CD4-positive, alpha-beta T cell treated with Interleukin-1 beta for 1 hour (primary cell): ENCODE measurements at regions not wholly inside any gene's neighbourhood (a gene's known extent, or its start where the extent isn't known, plus 50 kb on each side); places are given as distances from the start of the nearest gene placed in this dataset.

Experiments used
- DNase-seq, 2 donors: peaks; one replicate each; pipeline ENCODE4 v3.0.0-alpha.2; 2020 to 2022

DNA sequence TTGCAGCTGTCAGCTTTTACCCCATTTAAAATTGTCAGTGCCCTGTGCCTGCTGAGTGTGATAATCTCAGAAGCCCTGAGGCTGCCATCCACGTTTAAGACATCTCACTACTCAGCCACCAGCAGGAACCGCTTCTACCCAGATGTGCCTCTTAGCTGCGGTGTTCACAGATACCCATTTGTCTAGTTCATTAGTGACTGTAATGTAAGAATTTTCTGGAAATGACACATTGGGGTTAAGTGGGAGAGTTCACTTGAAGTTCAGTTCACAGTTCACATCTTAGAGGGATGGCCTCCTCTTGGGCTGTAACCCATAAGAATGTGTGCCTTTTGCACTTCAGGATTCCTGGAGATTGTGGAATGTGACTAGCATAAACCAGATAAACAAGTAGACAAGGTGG lies 477.7 kb downstream of the BTBD3 start:
- DNase-seq = no peak

DNA sequence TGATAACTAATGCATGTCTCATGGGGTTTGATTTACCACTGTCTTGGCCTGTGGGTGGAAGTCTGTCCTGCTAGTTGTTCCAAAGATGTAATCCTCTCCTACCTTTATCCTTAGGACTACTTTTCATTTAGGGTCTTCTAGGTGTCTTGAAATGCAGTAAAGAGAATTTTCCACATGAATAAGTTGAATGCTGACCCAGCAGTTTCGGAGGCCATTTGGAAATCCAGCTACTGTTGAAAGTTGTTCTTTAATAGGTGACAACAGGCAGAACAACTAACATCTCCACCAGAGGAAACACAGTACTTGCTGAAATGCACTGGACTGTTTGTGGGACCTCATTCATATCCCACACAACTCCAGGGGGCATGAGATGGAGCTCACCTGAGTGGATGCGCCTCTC lies 478.1 kb downstream of the BTBD3 start:
- no peak for DNase-seq

DNA sequence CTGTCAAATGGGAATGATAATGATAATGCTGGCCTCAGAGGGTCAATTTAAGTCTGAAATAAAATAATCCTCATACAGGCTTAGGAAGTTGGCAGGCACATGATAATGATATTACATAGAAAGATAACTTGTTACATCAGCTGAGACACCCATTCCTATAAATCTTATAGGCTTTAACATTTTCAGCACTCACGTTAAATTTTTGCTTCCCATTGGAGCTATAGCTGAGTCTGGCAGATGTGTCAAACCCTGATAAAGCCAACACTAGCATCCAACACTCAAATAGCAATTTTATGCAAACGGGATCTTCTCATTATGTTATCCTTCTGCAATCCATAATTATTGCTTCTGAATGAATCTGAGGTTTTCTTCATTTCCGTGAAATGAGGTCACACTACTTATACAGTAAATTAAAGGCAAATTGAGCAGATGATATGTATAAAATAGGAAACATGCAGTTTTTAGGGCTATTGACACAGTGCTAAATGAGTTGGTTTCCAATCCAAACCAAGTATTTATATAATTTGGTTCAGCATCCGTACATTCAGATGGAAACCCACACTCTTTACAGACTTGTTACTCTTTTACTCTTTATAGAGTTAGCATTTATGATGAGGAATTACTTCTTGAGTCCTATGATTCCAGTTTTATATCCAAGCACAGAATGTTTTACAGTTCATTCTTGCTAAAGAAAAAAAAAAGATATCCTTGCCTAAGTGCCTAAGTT lies 481.6 kb downstream of the BTBD3 start:
- no peak for DNase-seq

DNA sequence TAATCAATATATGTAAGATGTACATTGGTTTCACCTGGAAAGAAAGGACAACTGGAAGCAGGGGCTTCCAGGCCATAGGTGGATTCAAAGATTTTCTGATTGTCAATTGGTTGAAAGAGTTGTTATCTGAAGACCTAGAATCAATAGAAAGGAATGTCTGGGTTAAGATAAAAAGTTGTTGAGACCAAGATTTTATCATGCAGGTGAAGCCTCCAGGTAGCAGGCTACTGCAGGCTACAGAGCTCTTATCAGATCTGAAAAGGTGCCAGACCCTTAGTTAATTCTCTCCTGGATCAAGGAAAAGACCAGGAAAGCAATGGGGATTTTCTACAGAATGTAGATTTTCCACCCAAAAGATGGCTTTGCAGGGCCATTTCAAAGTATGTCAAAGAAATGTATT lies 487.2 kb downstream of the BTBD3 start:
- DNase-seq = no peak

DNA sequence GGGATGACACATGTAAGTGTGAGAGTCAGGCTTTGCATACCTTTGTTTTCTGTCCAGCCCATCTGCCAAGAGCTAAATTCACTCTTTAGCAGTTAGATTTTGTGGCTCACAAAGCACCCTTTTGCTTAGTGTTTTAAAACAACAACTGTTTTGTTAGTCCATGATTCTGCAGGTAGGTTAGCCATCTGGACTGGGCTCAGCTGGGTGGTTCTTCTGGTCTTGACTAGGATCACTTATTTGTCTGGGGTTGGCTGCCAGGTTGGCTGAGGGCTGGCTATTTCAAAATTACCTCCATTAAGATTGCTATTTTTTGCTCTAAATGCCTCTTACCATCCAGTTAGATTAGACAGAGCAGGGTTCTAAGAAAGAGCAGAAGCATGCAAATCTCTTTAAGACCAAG lies 489.3 kb downstream of the BTBD3 start:
- DNase-seq = no peak

DNA sequence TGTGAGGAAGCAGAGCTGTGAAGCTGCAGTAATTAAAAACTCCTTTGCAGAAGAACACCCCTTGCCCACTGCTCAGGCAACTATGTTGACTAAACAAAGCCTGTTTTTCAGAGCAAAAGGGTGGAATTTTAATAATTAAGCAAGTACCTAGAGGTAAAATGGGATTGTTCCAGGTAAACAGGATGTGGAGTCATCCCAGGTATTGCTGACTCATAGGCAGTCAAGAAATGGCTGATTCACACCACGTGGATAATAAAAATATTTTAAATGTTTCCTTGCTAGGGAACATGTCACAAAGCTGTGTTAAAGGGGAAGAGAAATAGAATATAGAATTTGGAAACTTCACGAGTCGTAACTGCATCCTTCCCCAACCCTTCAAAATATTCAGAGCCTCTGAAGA lies 491.8 kb downstream of the BTBD3 start:
- DNase-seq = no peak

DNA sequence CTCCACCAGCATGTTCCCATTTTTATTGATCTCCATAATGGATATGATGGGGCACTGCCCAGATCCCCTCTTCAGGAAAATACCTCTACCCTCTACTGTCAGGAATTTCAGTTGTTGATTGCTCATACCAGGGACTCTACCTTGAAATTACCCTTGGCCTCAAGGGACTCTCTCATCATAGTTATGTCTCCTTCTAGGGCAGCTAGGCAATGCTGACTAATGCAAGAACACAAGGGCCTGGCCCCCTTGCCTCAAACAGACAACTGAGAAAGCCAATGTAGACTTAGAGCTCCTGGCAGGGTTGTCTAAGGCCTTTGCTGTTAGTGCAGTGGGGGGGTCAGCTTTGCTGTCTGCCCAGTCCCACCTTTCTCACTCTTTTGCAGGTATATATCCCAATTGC lies 493.1 kb downstream of the BTBD3 start:
- no peak for DNase-seq

DNA sequence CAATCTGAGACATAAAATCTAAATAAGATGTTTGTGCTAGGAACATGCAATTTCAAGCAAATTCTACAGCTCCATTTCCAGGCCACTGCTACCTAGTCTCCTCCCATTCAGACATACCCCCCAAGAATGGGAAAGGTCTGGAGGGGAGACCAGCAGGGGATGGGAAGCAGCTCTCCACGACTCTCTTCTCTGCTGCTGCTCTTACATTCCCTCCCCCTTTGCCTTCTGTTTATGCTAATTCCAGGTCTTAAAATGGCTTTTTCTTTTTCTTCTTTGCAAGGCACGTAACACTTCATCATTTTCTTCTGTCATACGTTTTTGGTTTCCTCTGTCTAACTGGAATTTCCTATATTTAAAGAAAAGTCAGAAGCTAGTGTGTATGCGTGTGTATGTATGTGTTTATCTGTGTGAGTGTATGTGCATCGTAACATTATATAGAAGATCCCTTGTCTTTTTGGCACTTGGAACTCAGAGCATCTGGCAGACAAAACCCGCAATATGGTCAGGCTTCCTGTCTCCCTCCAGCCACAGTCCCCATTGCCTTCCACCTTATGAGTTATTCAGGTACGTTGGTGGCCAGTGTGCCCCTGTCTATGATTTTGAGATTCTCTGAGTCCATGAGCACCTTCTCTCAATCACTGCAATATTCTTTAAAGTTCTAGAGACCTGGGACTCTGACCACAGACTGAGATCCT lies 493.7 kb downstream of the BTBD3 start:
- DNase-seq = no peak

DNA sequence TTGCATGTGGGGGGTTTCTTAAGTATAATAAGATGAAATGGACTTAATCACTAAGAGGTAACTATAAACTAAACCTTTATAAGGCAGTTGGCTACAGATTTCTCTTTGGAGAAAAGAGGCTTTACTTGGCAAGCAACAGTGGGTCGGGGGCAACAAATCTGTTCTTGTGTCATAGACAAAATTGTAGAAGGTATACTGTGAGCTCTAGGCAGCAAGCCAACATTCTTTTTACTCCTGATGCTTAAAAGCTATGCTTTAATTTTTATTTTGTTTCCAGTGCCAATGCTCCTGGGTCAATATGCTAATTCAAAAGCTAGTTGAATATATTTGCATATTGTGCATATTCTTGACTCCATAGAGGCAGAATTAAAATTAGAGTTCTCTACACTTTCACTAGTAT lies 495.4 kb downstream of the BTBD3 start:
- no peak for DNase-seq

DNA sequence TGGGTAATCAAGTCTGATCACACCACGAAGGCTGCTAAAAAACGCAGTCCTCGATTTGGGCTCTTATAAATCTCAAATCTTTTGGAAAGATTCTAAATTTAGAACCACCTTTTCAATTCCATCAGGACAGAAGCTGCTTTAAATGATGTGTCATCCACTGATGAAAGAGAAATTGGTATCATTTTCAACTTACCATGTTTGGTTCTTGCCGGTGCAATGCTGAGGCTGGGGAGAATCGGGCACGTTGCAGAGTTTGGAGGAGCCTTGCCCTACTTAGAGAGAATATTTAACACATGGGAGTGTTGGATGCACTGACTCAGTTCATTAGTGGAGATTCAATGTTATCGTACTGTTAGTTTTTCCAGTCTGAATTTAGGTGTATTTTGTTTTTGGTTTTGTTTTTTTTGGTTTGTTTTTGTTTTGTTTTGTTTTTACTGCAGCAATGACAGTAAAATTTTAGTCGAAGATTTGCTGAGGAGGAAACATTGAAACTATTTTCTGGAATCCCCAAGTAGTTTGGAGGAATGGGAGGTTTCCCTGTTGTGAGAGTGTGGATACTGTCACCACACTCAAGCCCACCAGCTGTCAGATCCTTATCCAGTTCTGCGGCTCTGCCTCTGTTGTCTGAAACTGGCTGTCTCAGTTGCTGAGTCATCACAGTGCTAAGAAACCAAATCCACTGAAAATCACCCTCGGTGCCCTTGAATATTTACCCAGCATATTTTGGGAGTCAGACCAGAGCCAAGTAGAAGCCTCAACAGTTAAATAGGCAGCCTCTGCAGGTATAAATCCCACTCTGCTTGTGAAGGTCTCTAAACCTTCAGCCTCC lies 497.0 kb downstream of the BTBD3 start:
- DNase-seq = no peak

DNA sequence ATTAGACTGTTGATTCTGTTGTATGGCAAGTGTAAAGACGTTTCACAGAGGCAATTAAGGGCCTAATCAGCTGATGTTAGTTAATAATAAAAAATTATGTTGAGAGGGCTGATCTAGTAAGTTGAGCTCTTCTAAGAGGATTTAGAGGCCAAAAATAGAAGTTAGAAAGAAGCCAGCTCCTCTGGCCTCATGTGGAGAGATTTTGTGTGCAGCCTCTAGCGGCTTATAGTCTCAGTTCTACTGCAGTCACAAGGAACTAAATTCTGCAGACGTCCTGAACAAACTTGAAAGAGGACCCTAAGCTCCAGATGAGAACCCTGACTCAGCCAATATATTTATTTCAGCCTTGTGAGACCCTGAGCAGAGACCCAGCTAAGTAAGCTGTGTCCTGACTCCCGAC lies 498.6 kb downstream of the BTBD3 start:
- DNase-seq = no peak

DNA sequence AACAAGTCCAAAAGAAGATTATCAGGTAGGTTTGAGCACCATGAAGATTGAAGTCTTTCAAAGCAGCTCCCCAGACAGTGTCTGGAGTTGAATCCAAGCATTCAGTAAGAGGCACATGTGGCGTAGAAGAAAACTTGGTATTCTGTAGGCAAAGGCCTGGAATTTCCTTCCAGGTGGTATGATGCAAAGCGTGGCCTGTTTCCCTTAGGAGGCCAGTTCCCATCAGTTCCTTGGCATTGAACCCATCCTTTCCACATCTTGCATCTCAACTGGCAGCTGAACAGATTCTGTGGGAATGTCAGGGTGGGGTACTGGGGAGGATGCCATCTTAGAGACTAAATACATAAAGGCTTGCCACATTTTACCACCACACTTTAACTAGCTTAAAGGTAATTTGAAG lies 516.0 kb downstream of the BTBD3 start:
- DNase-seq = no peak

DNA sequence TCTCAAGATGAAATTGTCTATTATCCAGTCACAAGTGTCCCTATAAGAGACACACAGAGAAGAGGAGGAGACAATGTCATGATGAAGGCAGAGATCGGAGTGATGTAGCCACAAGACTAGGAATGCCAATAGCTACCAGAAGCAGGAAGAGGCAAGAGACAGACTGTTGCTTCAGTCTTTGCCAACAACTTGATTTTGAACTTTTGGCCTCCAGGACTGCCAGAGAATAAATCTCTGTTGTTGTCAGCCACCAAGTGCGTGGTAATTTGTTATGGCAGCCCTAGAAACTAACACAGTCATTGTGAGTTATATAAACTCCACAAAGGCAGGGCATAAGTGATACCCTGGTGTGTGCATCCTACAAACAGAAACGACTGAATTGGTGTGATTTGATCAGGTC lies 517.0 kb downstream of the BTBD3 start:
- no peak for DNase-seq

DNA sequence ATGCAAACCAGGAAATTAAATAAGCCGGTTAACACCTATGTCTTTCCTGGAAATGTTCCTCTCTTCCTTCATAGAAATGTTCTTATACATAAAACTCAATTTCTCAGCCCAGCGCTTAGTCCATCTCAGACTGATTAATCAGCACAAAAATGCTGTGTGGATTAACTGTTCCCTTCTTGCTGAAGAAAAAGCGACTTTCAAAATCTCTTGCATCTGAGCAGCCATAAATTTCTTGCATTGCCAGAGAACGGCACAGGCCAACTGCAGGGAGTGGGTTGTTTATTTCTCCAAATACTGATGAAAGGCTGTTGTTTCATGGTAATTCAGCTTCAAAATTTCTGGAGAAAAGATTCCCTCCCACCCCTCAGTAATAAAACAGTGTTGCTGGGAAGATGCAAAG lies 517.6 kb downstream of the BTBD3 start:
- no peak for DNase-seq

DNA sequence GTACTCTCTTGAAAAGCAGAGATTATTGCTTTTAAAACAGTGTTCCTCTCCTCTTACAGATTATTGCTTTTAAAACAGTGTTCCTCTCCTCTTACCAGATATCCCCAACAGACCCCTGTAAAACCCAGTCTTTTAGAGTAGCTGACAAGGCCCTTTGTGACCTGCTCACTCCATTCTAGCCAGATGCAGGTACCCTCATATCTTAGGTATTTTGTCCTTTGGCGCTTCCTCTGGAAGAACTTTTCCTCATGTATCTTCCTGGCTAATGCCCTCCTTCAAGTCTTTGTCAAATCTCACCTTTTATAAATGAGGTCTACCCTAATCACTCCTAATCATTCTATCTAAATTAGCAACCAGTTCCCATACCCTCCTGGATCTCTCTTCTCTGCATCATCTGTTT lies 536.0 kb downstream of the BTBD3 start:
- DNase-seq = no peak

DNA sequence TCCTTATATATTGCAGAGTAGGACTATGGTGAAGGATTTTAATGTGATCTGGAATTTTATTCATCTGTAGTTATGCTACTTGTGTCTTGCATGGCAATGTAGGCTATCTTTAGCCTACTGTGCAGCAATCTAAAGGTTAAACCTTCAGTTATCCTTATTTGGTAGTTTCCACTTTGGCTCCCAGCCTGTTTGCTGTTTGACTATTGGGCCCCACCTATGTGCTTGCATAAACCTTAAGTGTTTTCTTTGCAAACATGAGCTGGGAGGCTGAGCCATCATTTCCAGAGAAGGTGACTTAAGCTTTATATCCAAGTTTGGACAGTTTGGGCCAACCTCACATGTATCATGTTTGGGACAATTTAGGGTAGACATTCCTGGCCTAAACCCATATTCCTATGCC lies 537.5 kb downstream of the BTBD3 start:
- DNase-seq = no peak

DNA sequence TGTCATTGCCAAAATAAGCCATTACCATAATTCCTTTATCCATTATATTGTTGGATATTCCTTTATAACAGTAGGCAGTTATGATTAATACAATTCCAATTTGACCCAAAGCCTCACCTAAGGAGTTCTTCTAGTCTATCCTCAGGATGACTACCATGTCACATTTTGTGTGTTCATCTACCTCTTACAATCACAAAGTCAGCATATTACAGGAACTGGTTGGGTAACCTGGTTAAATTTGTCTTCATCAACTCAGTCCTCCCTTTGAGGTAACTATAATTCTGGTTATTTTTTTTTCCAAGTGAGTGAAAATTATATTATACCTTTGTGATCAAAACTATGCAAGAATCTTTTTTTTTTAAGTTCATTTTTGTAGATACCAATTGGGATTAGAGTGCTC lies 540.5 kb downstream of the BTBD3 start:
- DNase-seq = no peak

DNA sequence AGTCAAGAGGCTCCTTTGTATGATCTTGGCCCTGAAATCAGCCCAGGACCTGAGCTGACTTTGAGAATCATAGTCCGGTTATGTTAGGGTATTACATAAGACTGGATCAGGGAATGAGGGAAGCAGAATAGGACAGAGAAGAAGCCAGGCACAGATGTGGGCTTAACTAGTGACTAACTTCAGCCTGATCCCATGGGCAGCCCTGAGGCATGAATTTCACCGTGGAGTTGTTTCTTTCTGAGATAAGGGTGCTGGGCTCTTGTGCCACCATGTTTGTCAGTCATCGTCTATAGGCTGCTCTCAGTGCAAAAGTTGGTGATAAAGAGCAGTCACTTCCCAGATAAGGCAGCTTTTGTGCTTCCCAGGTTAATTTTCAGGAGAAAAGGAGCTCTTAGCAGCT lies 544.7 kb upstream of the SPTLC3 start:
- no peak for DNase-seq

DNA sequence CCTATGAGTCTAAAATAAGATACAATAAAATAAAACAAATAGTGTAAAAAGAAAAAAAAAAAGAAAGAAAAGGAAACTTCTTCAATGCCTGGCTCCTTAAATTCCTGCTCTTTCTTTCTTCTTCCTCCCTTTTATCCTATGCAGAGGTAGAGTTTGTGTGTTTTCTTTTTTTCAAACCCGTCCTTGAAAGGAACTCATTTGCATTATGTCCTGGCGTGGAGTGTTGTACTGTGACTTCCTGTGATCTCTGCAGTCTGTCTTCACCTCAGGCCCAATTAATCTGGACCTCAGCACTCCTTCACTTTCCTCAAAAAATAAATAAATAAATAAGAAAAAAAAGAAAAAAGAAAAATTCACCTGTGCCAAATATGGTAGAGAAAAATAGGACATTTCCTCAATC lies 541.9 kb upstream of the SPTLC3 start:
- no peak for DNase-seq

DNA sequence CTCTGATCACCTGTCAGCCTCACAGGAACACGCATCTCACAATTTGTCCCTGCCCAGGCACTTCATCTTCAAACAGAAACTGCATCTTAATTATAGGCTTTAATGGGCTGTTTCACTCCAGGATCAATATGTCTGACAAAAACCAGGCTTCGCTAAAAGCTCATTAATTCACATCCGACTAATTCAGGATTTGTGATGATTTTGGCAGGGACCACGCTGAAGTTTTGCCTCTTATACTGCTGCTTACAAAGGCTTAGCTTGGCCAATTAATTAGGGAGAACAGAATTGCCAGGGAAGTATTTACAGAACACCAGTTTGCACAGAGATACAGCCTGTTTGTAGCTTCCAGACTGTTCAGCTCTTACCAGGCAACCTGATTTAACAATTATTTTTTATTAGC lies 541.0 kb upstream of the SPTLC3 start:
- DNase-seq = no peak

DNA sequence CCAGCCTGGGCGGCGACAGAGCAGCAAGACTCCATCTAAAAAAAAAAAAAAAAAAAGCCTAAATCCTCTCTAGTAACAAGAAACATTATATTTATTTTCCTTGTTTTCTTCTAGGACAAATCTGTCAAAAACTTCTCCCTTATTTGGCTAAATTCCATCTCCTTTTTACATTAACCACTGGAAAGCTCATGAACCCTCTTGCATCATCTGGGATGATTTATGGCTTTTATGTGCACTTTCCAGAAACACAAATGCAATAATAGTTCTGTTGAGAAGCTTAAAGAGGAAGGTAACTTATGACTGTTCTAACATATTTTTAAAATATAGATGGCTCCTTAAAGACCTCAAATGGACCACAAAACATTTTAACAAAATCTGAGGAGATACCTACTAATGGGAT lies 526.1 kb upstream of the SPTLC3 start:
- DNase-seq = no peak

DNA sequence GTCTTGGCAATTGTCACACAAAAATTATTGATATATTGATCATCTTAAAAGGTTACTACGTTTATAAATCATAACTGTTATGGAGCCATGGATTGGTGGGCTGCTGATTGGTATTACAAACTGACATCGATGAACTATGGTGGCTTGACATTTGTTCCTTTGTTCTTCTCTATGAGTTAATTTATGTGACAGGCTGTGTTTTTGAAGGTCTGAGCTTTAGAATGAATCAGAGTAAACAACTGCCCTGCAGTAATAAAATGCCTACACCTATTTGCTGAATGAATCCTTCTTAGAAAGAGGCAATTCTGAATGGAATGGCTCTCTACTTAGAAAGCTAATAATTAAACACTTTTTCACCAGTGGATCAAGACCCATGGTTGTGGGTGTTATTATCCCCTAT lies 506.3 kb upstream of the SPTLC3 start:
- DNase-seq = no peak

DNA sequence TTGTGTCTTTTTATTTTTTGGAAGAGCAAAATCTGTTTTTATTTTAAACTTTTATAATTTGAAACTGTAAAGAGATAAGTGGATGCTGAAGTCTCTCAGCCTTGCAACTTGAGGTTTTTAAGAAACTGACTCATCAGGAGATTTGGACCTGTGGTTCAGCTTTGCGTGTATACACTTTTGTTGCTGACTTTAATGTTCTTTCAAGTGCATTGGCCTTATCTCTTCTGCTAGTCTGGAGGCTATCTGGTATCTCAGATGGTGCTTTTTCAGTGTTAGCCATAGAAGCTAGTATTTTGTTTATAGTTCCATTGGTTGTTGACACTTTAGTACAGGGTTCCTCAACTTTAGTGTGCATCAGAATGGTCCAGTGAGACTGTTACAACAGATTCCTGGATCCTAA lies 504.0 kb upstream of the SPTLC3 start:
- no peak for DNase-seq

DNA sequence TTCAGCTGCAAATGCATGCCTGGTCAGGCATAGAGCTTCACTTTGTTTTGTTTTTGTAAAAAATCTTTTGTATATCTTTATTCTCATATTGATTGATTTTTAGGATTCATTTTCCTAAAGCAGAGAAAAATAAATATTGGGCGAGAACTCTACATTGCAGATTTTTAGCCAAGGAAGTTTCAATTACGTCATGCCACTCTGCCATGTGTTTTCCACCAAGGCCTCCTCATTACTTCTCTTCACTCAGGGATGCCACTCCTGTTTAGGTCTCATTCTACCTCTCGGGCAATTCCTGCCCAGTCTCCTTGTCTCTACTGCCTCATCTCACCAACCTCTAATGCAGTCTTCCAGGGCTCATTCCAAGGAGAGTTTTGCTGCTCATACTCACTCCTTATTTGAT lies 497.3 kb upstream of the SPTLC3 start:
- no peak for DNase-seq
